ENCODE measurements at regions not wholly inside any gene's neighbourhood (a gene's known extent, or its start where the extent isn't known, plus 50 kb on each side); places are given as distances from the start of the nearest gene placed in this dataset.

DNA sequence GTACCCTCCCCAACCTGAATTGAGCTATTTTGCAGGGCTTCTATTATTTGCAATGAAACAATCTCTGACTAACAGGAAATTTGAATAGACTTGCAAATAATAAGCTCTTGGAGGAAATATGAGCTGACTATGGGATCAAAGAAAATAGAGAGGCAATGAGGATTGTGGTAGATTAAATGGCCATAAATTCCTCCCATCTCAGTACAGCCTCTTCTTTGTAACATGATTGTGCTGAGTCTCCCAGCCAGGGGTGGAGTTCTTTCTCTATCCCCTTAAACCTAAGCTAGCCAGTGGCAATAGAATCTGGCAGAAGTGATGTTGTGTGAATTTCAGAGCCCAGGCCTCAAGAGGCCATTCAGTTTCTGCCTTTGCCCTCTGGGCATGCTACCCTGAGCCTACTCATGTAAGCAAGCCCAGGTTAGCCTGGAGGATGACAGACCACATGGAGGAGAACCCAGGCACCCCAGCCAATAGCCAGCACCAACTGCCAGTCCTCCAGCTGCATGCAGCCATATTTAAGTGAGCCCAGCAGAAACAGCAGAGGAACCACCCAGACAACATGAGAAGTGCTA, 86.8 kb upstream of the TP53I11 start:
- no peak for DNase-seq

DNA sequence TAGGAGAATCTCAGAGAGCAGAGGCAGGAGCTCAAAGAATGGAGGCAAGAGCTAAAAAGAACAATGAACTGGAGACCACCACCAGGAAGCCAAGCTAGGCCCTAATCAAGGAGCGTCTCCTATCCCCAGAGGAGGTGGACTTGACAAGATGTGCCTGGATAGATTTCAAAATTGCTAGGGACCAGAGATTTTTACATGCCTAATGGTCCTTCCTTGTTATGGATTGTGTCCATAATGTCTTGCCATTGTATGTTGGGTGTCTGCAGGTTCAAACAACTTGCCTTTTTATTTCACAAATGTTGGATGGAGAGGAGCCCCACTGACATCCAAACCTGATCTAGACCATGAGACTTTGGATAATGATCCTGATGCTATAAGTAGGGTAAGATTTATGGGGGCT, 88.2 kb upstream of the TP53I11 start:
- no peak for DNase-seq

DNA sequence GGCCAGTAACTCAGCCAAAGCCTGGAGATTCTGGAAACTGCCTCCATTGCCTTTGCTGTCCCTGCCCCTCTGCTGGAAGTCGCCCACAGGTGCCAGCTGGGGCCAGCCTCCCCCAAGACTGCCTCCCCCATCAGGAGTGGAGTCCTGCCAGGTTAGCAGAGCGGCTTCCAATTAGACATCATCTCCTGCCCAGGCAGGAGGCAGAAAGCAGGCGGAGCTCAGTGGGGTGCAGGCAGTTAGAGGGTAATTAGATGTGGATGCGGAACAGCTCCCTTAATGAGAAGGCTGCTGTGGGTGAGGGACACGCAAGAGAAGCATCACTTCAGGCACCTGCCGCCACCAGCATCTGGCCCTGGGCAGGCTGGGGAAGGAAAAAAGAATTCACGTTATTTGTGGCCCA, 90.9 kb upstream of the TP53I11 start:
- DNase-seq, result no peak

DNA sequence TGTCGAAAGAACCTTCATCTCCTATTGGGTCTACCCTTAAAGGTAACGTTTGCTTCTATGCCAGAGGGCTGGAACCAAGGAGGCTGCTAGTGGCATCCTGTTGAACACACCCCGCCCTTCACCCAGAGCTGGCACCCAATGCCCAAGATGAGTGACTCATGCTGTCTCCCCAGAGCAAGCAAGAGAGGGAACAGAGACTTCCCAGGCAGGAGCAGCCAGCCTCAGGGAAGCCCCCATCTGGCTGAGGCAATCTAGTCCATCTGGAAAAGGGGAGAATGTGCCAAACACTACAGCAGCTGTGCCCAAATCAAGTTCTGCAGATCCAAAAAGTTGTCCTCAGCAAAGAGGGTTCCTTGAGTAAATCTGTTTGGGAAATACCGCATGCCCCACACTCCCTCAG, 91.9 kb upstream of the TP53I11 start:
- peak; percentile 14 for DNase-seq

DNA sequence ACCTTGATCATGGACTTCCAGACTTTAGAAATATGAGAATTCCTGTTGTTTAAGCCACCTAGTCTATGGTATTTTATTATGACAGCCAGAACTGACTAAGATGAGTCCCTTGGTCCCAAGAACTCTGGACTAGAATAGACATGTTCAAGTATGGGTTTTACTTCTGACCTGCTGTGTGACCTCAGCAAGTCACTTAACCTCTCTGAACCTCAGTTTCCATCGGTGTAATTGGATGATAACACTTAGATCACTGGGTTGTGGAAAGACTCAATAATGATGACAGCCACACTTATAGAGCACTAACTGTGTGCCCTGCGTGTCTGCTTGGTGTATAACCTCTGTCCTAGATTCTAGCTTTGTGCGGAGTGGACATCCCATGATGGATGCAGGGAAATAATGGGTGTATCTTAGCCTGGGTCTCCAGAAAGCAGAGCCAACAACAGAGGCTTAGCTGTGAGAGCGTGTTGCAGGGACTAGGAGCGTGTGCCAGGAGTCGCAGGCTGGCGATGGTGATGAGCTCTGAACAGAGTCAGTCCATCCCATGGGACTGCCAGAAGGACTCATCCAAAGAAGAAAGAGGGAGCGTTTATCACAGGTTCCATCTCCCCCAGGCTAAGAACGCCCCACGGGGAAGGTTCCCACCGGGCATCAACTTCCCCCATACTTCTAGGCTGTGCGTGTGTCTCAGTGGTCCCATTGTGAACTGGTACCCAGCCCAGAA, 93.2 kb upstream of the TP53I11 start:
- no peak for DNase-seq

DNA sequence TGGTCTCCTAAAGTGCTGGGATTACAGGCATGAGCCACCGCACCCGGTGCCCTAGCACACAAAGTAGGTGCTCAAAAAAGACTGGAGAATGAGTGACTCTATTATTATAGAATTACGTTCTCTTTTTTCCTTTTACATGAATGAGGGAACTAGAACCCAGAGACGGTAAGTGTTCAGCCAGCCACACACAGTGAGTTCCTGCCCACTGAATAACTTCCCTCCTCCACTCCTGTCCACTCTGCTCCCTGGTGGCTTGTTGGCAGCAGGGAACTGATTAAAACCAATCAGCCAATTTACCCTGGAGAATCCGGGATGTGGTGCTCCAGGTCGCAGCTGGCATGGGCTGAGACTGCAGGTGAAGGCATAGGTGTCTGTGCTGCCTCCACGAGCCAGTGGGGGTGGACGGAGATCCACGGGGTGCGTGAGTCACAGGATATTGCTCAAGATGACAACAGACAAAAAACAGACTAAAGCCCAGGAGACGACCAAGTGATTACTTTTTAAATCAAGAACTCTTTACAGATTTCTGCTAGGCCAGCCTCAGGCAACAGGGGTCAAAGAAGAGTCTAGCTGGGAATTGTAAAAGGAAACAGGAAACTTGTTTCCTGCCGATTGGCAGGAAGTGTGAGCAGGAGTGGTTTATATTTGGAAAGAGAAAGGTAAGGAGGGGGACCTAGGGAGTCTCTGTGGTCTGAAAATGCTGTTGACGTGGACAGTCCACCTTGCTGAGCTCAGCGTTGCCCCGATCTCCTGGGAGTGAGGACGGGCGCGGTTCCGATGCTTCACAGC, 95.2 kb upstream of the TP53I11 start:
- peak; percentile 80 for DNase-seq

DNA sequence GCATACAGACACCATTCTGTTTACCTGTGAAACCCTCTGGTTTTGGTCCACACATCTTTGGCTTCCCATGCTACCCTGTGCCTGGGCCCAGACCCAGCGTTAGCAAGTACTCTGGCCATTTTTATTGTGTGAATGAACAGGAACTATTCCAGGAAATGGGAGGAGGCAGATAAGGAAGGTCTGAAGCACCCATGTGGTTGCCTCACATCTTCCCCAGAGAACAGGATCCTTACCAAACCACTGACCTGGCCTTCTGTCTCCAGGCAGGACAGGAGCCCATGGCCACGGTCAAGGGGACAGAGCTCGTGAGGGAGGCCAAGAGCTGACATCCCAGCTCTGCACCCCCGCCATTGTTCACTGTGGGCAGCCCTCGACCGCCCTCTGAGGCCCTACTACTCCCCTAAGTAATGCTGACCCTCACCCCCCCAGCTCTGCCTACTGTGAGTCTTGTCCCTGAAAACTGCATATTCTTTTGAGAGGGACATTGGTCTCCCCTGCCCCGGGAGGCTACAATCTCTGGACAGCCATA, 97.7 kb upstream of the TP53I11 start:
- DNase-seq, result no peak

DNA sequence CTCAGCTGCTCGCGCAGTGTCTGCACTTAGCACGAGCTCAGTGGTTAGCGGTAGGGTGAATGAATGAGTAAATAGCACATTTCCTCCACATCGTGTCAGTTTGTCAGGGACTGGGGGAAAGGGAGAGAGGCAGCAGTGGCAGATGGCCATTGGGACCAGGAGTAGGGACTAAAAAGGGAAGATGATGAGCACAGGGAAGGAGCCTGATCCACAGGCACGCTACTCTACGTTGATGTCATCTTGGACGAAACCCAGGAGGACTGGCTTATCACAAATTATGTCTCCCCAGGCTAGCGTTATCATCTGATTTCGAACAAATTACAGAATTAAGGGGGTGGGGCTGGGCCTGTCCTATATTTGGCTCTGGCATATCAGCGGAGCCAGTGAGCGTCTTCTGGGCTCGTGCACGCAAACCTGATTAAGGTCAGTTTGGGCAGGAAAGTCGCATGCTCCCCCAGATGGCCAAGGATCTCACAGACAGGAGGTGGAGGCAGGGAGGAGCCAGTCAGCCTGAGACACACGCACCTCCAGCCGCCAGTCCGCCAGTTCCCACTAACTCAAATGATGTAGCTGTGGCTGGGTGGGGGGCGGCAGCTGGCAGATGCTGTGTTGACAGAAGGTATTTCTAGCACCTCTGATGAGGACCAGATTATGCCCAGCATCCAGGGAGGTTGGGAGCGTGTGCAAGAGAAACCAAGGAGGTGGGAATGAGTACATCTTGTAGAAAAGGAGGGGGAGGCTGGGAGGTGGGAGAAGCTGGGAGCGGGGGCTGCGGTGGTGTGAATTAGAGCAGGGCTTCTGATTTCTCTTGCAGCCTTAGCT, 97.4 kb upstream of the PRDM11 start:
- no peak for DNase-seq

DNA sequence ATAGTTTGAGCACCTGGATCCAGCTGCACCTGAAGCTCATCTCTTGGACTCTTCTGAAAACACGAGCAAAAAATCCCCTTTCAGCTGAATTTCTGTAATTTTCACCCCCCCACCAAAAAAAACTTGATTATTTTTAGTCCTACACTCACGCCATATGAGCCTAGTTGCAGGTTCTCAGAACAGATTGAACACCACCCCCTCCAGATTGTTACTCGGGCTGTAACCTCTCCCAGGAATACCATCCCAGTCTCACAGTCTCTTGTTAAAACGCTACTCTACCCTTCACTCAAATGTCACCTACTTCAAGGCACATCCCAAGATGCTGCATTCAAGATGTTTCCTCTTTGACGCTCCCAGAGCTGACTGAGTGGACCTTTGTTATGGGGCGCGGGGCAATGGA, 96.3 kb upstream of the PRDM11 start:
- DNase-seq, result no peak

DNA sequence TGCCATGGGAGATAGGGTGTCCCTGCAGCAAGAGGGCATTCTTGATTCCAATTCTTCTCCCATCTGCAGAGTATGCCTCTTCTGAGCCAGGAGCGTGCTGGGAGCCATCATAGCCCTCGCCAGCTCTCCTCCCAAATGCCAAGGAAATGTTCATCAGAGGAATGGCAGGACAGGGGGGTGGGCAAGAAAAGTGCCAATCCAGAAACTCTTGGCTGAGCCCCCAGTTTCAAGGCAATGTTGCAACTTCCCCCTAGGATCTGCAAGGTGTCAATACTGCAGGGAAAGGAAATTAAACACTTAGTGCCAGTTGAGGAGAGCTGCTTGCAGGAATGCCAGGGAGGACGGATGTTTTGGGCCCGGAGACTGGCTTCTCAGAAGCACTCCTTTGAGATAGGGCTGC, 94.8 kb upstream of the PRDM11 start:
- no peak for DNase-seq

DNA sequence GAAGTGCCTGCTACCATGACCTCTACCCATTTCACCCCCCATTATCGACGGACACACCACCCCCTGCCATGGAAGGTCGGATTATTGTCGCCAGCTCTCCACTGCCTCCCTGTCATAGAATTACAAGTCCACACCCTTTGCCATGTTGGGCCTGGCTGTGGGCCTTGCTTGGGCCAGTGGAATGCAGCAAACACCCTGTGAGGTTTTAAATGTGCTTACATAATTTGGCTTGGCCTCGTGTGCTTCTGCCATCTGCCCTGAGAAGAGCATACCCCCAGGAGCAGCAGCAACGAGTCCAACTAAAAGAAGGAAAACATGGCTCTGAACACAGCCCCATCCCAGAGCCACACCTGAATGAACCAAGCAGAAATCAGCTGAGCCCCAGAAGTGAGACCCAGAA, 94.1 kb upstream of the PRDM11 start:
- no peak for DNase-seq

DNA sequence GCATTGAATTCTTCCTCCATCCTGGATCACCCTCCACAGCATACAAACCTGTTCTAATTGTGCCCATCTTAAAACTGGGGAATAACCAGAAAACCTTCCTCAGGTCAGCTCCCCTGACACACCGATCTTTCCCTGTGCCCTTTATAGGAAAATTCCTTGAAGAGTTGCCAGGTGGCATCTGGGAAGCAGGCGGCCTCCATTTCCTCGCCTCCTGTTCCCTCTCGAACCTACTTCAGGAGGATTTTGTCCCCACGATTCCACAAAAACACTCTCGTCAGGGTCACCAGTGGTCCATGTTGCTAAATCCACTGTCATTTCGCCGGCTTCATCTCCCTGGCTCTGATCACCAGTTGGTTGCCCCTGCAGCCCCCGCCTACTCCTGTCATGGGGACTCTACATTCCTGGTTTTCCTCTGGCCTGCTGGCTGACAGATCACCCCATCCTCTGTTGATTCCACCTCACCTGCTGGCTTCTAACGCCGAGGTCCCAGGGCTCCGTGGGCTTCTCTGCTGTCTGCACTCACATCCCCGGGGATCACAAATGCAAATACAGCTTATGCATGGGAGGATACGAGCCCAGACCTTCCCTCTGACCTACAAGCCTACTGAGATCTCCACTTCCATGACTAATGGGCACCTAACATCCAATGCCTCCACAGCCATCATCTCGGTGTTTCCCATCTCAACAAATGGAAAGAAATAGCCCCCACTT, 92.5 kb upstream of the PRDM11 start:
- DNase-seq, result no peak

DNA sequence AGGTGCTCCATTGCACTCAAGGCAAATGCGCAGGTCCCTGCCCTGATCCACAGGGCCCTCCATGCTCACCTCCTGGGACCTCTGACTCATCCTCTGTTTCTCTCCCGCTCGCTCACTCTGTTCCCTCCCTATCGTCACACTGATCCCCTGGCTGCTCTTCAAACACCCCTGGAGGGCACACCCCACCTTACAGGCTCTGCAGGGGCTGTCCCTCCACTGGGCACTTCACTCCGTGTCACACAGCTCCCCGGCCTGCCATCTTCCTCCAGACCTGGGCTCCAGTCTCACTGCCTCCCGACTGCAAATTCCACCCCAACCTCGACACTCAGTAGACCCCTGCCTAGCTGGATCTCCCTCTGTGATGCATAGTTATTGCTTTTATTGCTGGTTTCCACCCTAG, 91.5 kb upstream of the PRDM11 start:
- no peak for DNase-seq

DNA sequence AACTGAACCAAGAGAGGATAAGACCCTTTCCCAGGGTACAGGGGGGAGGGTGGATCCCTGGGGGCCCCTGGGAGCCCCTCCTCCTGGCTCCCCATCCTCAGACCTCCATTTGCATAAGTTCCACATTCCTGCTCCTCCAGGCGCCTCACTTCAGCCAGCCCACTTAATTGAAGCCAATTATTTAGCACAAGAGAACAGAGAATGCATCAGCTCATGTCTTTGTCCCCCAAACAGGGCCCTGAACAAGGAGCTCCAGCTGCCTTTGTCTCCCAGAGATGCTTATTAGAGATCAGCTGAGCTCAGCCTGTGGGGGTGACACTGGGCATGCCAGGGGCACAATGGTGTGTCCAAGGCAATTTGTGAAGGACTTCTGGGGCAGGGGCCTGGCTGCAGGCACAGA, 89.9 kb upstream of the PRDM11 start:
- no peak for DNase-seq

DNA sequence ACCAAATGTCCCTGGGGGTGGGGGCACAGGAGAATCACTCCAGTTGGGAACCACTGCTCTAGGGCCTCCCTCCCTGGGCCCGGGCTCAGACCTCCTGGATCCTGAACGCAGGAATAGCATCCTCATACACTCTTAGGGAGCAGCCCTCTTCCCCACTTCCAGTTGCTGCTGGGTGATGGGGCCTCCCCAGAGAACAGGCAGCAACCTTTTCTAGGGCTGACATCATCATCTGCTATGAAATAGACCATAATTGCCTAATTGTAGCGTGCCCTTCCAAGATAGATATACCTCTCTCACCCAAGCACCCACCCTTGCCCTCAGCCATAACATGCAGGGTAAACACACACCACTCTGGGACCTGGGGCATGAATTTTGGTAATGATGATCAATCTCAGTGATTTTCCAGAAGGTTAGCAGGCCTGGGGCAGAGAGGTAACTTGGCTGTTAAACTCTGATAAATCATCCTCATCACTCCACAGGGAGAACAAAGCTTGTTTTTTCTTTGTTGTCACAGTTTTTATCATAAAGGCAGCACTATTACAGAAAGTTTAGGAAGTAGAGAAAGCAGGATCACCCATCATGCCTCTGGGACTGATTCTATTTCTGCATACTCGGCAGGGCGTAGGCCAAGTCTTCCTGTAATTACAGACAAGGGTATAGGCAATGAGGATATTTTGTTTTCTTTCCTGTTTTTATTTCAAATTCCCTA, 88.3 kb upstream of the PRDM11 start:
- no peak for DNase-seq

DNA sequence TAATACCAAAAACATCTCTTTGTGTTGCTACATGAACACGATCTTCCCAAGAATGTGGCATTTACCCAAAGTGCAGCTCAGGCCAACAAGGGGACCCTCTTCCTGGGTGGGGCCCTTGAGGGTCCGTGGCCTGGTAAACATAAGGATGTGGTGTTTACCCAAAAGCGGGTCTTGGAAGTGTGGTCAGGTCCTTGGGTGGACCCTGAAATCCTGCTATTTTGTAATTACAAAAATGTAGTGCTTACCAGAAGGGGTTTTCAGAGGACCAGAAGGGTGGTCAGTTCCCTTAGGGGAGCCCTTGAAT, 87.8 kb upstream of the PRDM11 start:
- no peak for DNase-seq

DNA sequence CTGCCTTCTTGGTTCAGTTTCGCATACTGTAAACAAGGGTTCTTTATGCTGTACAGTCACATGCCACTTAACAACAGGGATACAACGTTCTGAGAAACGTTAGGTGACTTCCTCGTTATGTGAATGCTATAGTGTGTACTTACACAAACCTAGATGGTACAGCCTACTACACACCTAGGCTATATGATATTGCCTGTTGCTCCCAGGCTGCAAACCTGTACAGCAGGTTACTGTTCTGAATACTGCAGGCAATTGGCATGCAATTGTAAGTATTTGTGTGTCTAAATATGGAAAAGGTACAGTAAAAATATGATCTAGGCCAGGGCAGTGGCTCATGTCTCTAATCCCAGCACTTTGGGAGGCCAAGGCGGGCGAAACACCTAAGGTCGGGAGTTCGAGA, 85.7 kb upstream of the PRDM11 start:
- no peak for DNase-seq

DNA sequence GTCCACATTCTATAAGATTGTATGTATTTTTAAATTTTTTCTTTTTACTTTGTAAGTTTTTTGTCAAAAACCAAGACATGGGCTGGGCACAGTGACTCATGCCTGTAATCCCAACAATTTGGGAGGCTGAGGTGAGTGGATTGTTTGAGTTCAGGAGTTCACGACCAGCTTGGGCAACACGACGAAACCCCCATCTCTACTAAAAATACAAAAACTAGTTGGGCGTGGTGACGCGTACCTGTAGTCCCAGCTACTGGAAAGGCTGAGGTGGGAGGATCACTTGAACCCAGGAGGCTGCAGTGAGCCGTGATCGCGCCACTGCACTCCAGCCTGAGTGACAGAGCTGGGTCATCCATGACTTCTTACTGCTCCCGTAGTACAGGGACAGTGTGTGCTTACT, 84.8 kb upstream of the PRDM11 start:
- no peak for DNase-seq

DNA sequence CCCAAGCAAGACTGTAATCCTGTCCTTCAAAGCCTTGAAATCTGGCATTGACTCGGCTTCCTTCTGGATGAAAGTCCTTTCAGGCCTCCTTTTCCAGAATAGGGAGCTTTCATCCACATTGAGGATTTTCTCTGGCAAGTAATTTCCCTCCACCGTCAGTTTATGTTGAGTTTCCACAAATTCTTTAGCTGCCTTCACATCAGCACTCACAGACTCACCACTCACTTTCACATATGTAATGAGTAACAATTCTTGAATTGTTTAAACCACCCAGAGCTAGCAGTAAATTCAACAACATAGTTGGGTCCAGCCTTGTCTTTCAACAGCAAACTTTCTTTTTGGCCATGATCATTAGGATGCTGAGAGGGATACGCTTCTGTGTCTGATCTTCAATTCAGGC, 84.3 kb upstream of the PRDM11 start:
- no peak for DNase-seq

DNA sequence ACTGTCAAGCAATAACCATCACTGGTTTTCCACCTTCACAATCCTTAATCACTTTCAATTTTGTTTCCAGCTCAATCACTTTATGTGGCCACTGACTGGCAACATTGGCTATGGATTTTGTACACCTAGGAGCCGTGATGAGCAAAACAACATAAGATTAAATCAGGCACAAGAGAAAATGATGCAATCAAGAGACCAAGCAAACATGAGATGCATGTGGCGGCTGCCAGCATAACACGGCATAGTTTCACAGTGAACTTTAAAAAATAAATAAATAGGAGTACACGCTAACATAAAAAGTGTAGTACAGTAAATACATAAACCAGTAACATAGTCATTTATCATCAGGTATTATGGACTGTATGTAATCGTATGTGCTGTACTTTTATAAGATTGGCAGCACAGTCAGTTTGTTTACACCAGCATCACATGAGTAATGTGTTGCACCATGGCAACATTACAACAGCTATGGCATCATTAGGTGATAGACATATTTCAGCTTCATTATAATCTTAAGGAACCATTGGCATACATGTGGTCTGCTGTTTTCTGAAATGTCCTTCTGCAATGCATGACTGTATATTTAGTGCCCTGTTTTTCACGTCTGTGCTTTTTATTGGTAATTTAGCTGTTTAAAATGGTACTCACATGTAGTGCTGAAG, 83.3 kb upstream of the PRDM11 start:
- DNase-seq, result no peak

DNA sequence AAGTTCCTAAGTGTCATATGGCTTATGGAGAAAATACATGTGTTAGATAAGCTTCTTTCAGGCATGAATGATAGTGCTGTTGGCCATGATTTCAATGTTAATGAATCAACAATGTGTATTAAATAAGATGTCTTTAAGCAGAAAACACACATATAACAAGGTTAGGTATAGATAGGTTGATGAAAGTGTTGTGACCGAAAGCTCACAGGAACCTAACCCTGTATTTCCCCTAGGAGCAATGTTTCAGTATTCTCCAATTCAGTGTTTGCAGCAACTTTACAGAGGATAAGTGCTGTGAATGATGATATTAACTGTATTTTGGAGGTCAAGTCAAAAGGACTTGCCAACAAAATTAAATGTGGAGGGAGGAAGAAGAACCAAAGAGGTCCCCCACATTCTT, 82.8 kb upstream of the PRDM11 start:
- no peak for DNase-seq

DNA sequence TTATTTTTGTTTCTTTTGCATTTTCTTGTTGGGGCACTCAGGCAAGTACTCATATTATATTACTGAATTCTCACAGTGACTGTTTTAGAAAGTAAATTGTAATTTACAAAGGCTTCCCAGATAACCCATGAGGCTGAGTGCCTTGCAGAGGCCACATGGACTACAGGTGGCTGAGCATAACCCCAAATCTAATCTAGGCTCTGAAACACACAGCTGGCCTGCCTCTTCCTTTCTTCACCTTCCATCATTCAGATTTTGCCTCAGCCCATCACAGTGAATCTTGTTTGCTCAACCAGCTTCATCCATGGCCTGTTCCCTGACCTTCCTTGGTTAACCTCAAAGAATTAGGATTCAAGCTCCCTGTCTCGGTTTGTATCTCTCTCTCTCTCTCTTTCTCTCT, 78.5 kb upstream of the PRDM11 start:
- DNase-seq, result no peak
